NCI-H2171 (cell line): ENCODE measurements at regions not wholly inside any gene's neighbourhood (a gene's known extent, or its start where the extent isn't known, plus 50 kb on each side); places are given as distances from the start of the nearest gene placed in this dataset.

Experiments
- DNase-seq: peaks from one replicate; lab custom pipeline; 2025; lab: John Stamatoyannopoulos, UW

DNA sequence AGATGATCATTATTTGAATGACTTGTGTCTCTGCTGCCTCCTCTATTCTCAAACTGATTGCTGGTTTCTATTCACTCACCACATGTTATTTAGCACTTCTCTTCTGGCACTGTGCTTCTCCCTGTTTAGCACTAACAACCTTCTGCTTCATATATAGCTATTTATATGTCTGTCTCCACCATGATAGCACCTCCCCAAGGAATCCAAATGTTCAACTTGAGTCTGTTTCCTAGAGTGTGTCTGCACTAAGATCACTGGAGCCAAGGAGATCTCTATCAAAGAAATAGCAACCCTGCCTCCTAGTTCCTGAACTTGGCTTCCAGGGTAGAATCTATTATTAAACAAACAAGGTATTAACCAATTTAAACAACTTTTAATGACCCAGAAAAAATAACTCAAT lies 104.5 kb downstream of the CYP26A1 start:
- DNase-seq, result no peak

DNA sequence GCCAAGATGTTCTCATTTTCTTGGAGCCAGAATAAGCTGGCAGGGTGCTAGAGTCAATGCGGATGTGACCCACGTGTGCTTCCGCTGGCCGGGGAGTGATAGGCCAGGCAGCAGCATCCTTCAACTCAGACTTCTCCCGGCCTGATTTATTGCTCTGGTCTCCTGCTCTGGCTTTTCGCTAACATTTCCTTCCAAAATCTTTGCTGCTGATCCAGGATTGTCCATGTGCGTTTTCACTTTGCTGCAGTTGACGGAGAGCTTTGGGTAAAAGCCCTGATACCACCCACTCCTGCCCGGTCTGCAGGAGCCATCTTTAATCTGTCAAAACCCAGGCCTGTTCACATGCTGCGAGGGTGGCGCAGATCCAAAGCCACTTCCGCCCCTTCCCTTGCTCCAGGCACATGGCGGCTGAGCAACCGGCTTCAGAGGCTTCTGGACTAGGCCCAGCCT lies 106.8 kb downstream of the CYP26A1 start:
- DNase-seq, result no peak

DNA sequence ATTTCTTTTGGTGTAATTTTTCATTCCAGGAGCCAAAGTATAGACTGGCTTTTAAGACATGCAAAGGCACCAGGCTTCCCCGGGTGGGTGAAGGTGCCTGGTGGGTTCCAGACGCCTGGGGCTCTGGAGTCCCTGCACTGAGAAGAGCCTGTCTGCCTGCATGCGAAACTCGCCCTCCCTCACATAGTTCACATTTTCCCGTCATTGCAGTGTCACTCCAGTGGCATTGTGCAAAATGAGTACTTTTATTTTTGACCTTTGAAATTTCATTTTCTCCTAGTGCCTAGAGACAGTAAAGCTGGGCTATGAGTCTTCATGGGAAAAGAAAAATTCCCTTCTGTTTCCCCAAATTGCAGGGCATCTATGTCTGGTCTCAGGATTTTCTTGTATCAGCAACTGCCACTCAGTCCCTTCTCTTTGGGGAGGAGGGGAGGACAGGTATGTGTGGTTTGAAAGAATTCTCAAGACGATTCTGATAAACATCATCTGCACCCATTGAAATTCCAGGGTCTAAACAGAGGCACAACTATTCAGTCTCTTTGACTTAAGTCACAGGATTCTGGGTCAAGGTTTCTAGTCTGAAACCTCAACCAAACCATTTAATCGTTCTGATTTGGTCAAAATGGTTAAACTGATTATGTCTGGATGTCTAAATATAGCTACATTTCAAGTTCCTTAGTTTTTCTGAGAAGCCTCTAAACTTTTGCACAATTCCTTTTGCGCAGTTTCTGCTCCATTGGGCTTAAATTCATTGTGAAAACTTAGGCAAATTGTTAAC lies 107.8 kb downstream of the CYP26A1 start:
- no peak for DNase-seq

DNA sequence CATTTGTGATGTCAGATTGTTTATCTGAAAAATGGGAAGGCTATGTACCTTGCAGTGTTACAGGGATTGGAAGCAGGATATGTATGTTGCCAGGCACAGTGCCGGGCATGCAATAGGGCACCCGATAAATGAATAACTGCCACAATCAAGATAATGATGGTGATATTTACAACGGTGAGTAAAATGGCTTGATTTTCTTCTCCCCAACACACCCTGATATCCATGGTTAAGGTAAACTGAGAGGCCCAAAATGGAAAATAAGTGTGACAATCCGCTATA lies 108.3 kb downstream of the CYP26A1 start:
- no peak for DNase-seq

DNA sequence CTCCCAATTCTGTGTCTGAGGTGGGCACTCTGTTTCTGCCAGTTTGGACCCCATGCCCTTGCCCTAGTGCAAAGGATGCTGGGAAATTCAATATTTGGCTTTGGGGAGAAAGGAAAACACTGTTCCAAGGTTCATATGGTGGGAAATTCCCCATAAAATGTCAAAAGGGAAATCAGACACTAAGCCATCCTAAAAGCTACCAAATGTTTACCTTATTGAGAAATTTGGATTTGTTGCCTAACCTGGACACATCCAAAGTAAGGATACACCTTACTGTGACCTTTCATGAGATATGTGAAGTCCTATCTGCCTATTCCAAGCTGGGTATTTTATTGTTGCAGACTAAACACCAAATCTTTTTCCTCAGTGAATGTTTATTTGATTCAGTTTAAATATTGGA lies 109.1 kb downstream of the CYP26A1 start:
- no peak for DNase-seq

DNA sequence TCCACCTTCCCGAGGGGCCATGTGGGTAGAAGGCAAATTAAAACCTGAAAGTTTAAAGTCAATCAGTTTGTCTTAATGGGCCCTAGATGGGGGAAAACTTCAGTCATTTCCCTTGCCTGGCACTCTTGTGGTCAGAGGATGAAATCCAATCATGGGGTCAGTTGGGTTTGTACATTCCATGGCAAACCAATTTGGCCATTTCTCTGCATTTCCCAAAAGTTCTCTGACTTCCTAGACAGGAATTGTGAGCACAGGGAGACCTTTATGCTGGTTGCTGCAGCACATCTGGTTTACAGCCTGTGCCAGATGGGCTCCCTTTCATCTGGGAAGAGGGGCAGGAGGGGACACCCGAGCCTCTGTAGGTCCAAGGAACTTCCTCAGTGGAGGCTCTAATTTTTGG lies 113.0 kb downstream of the CYP26A1 start:
- no peak for DNase-seq

DNA sequence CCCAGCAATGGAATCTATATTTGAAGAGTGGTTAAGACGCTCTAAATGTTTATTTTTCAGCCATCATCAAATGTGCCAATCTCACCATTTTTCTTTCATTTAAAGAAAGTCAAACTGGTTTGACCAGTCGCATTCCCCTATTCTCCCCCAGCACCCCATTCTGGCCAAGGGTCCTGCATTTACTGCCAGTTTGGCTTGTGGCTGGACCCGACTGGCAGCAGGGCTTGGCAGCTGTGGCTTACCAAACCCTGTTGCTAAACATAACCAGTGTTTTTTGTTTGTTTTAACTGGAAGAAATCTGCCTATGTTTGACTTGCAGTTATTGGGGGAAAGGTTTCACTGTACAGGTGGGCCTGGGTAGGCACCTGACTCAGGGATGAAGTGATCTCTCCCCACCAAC lies 116.3 kb downstream of the CYP26A1 start:
- DNase-seq, result no peak

DNA sequence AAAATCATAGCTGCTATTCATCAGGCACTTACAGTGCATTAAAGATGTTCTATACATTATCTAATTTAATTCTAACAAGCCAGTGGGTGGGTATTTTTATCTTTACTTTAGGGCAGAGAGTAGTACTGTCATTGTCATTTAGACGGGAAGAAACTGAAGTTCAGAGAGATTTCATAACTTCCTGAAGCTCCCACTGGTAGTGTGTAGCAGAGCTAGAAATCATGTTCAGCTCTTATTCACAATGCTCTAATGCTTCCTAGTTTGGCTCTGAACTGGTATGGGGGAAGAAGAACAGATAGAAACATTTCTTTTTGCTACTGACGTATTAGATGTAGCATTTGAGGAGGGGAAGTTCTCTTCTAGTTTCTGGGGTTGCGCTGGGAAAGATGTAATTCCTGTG lies 116.7 kb downstream of the CYP26A1 start:
- DNase-seq, result no peak

DNA sequence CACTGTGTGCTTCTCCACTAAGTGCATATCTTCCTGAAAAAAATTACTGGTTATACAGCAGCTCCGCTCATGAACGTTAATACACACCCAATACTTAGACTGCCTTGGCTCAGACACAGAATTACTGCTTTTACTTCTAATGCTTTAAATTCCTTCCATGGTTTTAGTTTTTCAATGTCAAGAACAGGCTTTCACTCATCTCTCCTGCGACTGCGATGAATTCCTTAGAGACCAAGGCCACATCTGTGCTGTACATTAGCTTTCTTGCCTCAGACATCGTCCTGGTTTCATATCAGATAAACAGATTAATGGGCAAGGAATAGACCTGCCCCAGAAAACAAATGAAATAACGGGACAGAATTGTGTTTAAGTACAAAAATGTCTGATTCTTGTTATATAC lies 120.2 kb downstream of the CYP26A1 start:
- DNase-seq, result no peak

DNA sequence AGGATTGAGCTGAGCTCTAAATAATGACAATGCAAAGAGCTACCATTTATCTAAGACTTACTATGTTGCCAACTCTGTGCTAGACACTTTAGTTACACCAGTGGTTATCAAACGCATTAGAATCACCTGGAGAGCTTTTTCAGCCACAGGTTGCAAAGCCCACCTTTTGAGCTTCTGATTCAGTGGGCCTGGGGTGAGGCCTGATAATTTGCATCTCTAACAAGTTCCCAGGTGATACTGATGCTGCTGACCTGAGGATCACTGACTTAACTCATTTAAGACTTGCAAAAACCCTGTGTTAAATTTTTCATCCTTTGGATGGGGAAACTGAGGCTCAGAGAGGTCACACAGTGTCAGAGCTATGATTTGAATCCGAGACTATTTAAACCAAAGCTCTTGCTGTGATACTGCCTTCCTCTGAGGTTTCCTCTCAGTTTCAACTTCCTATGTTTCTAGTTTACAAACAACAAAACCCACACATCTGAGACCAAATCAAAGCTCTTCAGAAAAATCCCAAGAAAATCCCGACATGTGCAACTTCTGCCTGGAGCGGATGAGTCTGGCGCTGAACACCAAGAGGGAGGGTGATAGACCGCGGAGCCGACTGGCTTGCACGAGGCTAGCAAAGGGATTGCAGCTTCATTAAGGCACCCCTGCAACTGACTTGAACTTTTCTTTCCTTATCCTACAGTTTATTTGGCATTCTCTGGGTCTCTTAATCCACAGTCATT lies 124.9 kb downstream of the CYP26A1 start:
- DNase-seq, result no peak

DNA sequence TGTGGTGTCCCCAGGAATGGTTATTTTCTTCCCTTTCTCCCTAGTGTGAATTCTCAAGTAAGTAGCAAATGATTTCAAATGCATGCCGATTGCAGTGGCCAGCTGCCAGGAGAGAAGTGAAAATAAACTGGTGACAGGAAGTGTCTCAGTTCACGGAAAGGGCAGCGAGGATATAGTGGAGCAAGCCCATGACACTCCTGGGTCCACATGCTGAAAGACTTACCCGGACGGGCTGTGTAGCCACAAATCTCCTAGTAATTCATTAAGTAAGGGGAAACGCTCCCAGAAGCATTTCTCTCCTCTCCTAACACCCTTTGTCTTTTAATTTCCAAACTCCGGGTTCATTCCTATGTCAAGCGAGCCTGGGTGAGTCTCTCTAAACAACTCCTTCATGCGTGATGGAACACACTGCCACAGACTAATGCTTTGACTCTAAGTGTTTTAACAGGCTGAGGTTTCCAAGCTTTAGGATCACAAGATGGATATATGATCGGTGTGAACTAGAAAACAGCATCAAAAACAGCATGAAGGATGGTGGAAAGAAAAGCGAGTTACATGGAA lies 125.6 kb downstream of the CYP26A1 start:
- no peak for DNase-seq

DNA sequence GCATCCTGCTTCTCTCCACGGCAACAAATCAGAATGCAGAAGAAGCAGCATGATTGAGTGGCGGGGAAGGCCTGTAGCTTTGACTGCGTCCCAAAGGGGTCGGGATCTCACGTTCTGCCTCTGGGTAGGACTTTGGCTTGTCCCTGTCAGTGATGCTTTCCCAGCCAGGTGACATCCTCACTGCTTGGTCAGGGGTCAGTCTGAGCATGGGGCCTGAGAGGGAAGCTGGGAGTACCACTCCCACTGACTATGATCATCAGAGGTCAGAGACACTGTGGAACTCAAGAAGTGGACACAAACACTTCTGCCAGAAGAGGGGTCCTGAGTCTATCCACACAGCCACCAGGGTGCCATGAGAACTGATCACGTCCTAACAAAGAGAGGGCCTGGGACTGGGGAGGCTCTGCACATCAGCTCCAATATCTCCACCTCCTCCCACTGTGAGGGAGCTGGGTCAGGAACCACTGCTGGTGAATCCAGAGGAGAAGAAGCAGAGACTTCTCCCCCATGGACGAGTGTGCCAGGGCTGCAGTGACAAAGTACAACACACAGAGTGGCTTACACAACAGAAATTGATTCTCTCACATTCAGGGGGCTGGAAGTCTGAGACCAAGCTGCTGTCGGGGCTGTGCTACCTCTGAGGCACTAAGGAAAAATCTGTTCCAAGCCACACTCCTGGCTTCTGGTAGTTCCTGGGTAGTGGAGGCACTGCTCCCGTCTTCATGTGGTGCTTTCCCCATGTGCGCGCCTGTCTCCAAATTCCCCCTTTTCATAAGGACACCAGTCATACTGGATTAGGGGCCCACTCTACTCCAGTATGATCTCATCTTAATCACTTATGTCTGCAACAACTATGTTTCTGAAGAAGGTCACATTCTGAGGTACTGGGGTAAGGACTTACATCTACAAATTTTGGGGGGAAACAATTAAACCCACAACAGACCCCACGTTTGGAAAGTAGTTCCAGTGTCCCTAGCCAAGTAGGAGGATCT lies 131.1 kb downstream of the CYP26A1 start:
- no peak for DNase-seq

DNA sequence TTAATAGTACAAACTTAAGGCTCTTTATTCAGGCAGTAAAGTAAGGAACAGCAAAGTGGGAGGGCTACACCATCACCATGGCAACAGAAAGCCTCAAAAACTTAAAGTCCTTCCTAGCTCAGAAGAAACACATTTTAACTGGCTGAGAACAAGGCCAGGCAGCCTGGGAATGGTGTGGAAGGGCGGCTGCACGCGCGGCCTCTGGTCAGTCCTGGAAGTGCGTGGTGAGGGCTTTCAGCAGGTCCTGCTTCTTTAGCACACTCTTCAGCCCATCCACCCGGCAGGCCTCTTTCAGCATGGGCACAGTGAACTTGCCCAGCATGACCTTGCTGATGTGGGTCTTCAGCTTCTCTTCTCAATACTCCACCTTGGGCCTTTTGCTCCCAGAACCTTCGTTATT lies 133.0 kb downstream of the CYP26A1 start:
- no peak for DNase-seq

DNA sequence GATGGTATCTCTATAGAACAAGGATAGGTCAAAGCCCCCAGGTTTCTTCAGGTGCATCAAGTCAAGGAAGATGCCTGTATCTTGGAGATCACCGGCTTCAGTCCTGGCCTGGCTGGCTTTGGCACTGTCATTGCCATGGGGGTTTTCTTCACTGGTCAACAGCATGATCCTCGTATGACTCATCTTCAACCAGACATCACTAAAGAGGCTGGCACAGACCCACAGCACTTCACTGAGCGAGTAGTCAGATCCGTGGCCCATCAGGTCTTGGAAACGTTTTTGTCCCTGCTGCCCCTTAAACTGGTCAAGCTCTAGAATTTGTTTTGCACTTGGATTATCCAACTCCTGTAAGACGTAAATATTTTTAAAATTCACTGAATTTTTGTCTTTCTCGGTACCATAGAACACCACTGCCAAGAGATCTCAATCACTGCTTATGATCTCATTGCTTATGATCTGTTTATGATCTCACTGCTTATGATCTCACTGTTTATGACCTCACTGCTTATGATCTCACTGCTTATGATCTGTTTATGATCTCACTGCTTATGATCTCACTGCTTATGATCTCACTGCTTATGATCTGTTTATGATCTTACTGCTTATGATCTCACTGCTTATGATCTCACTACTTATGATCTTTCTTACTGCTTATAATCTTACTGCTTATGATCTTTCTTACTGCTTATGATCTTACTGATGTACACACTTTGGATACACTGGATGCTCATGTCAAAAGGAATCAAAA lies 135.2 kb downstream of the CYP26A1 start:
- DNase-seq, result no peak

DNA sequence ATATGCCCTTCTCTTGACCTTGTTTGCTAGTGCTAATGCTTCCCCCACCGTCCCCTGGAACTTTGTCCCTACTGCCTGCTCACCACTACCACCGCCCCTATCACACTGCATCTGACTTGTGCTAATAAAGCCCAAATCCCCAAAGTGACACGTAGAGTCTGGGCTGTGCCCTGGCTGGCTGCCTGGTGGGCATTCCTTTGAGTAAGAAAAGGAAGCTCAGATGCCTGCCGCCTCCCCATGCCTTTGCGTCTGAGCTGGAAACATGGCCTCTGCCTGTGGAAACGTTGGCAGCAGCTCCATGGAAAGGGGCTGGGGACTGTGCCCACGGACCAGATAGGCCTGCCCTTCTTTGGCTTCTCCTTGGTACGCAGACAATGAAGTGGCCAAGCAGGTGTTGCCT lies 138.3 kb downstream of the CYP26A1 start:
- DNase-seq, result no peak

DNA sequence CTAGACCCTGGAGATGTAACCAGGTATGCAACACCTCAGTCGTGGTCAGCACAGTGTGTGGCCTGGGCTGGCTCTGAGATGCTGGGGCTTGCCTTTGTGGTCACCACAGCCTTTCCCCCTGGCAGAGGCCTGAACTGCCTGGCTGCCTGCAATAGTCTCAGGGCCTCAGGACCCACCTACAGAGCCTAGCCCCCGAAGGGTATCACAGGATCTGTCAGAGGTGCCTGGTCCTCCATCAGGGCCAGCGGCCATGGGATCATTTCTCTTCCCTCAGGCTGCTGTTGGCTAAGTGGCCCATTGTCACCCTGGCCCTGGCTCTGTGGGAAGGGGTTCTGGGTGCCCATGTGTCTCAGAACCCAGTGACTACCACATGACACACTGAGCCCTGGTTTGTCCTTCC lies 141.6 kb downstream of the CYP26A1 start:
- DNase-seq, result no peak

DNA sequence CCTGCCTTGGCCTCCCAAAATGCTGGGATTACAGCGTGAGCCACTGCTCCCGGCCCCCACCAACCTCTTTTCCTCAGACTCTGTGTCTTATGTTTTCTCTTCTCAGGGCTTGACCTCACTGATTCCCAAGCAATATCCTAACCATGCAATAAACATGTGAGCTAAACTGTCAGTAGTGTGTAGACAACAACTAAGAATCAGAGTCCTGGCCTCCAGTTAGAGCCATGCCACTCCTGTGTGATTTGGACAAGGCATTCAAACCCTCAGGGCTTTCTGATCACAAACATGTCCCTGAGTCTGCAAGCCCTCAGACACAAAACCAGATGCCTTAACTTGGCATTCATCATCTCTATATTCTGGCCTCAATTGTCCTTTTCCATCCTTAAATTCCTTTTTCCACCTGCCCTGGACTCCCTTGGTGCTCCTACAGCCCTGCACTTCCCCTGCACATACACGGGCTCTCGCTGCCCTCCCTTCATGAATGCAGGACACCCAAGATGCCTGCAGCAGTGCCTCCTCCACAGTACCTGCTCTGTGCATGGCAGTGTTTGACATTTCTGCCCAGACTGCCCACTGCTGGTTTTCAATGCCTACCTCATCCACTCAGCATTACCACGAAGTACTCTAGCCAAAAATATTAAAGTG lies 142.8 kb downstream of the CYP26A1 start:
- no peak for DNase-seq

DNA sequence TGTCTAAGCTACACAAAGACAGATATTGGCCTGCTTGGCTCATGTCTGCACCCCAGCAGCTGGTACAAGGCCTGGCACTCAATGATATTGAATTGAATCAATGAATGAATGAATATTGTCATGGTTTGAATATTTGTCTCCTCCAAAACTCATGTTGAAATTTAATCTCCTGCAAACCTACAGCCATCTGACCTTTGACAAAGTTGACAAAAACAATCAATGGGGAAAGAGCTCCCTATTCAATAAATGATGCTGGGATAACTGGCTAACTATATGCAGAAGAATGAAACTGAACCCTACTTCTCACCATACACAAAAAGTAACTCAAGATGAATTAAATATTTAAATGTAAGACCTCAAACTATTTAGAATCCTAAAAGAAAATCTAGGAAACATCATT lies 144.7 kb downstream of the CYP26A1 start:
- DNase-seq, result no peak

DNA sequence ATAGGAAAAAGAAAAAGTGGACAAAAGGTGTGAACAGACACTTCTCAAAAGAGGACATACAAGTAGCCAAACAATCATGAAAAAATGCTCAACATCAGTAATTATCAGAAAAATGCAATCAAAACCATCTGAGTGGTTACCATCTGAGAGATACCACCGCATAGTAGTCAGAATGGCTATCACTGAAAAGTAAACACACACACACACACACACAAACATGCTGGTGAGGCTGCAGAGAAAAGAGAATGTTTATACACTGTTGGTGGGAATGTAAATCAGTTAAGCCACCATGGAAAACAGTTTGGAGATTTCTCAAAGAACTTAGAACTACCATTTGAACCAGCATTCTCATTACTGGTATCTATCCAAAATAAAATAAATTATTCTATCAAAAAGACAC lies 145.7 kb downstream of the CYP26A1 start:
- no peak for DNase-seq

DNA sequence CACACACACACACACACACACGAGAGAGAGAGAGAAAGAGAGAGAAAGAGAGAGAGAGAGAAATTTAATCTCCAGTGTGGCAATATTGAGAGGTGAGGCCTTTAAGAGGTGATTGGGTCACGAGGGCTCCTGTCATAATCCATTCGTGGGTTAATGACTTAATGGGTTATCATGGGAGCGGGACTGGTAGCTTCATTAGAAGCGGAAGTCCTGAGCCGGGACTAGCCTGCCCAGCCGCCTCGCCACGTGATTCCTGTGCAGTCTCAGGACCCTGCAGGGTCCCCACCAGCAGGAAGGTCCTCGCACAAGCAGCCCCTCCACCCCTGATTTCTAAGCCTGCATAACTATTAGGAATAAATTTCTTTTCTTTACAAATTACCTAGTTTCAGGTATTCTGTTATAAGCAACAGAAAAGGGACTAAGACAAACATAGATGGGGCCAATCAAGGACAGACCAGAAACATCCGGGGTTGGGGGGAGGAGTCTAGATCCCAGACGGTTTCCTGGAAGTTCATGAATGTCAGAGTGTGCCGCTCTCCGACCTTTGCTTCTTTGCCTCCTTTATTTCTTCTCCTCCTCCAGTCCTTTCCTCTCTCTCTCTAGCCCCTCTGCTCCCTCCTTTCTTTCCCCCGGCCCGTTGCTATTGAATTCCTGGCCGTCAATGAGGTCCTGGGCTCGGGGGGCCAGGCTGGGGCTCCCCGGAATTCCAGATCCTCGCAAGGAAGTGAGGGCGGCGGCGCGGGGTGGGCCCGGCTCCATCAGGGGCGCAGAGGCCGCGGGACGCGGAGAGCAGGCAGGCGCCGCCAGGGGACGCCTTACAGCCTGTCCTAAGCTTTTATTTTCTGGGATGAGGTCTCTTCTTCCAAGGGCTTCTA lies 146.8 kb downstream of the CYP26A1 start:
- DNase-seq, result no peak
